Esophagus squamous epithelium (tissue), 4 donors: ENCODE measurements at regions not wholly inside any gene's neighbourhood (a gene's known extent, or its start where the extent isn't known, plus 50 kb on each side); places are given as distances from the start of the nearest gene placed in this dataset.

ENCODE experiments used
- CTCF ChIP-seq, 6 experiments: fragments of 450-650 bp in 4 of 6; fragments of 200-600 bp in 2 of 6; sonication (generic) in 2 of 6; IDR thresholded peaks; one replicate each; pipeline ENCODE4 v1.5.1; 2016 to 2019; ENCODE audit warnings: antibody characterized with exemption in 6 of 6, mild to moderate bottlenecking in 4 of 6, moderate library complexity in 4 of 6
- POLR2A ChIP-seq, 4 donors: fragments of 450-650 bp; IDR thresholded peaks; one replicate each; pipeline ENCODE4 v1.6.1; 2017; ENCODE audit warnings: antibody characterized with exemption in 4 of 4, mild to moderate bottlenecking in 4 of 4, moderate library complexity in 3 of 4

- TF ChIP-seq POLR2A (IDR thresholded peaks at IDR 0.05), result no peak
- TF ChIP-seq CTCF (IDR thresholded peaks at IDR 0.05), result no peak
Observed at GRCh38 chr6:79385893-79386292, 151.3 kb downstream of the LCA5 start.
